ENCODE measurements at regions not wholly inside any gene's neighbourhood (a gene's known extent, or its start where the extent isn't known, plus 50 kb on each side); places are given as distances from the start of the nearest gene placed in this dataset.
A peak's percentile ranks its signal among the peaks of the same experiment; 100 is the strongest.

GRCh38 chr3:178289544-178290160, 246.6 kb upstream of the KCNMB2 start:
- no peak for DNase-seq (ENCODE audit: low spot score in 2 of 2)
- no peaks in the 10 kb centered on the region for H3K27me3 ChIP-seq
- H3K4me1 ChIP-seq: peaks cover 14% of the 10 kb centered on the region
- WGBS: 39% methylated on average over 6 of the region's 6 CpGs
- H3K4me3 ChIP-seq: no peak overlapping the region
- H3K36me3 ChIP-seq: no peaks in the 10 kb centered on the region
- no peaks in the 10 kb centered on the region for H3K9me3 ChIP-seq
- no peak overlapping the region for H3K27ac ChIP-seq
- no peak for TF ChIP-seq EP300 (IDR thresholded peaks at IDR 0.05)
- no peak for TF ChIP-seq POLR2AphosphoS5 (IDR thresholded peaks at IDR 0.05)
- TF ChIP-seq, protein P1, sequence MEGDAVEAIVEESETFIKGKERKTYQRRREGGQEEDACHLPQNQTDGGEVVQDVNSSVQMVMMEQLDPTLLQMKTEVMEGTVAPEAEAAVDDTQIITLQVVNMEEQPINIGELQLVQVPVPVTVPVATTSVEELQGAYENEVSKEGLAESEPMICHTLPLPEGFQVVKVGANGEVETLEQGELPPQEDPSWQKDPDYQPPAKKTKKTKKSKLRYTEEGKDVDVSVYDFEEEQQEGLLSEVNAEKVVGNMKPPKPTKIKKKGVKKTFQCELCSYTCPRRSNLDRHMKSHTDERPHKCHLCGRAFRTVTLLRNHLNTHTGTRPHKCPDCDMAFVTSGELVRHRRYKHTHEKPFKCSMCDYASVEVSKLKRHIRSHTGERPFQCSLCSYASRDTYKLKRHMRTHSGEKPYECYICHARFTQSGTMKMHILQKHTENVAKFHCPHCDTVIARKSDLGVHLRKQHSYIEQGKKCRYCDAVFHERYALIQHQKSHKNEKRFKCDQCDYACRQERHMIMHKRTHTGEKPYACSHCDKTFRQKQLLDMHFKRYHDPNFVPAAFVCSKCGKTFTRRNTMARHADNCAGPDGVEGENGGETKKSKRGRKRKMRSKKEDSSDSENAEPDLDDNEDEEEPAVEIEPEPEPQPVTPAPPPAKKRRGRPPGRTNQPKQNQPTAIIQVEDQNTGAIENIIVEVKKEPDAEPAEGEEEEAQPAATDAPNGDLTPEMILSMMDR (IDR thresholded peaks at IDR 0.05): no peak
- TF ChIP-seq POLR2A (IDR thresholded peaks at IDR 0.05): no peak

- TF ChIP-seq, protein P1 (IDR thresholded peaks at IDR 0.05): no peak
- TF ChIP-seq POLR2AphosphoS5 (IDR thresholded peaks at IDR 0.05) (no peak), POLR2A (IDR thresholded peaks at IDR 0.05) (no peak), EP300 (IDR thresholded peaks at IDR 0.05) (no peak)
- 45% methylated on average over 7 of the region's 7 CpGs for WGBS
- no peak overlapping the region for H3K27ac ChIP-seq
Measured at GRCh38 chr3:178291574-178292370, 244.5 kb upstream of the KCNMB2 start.

DNA sequence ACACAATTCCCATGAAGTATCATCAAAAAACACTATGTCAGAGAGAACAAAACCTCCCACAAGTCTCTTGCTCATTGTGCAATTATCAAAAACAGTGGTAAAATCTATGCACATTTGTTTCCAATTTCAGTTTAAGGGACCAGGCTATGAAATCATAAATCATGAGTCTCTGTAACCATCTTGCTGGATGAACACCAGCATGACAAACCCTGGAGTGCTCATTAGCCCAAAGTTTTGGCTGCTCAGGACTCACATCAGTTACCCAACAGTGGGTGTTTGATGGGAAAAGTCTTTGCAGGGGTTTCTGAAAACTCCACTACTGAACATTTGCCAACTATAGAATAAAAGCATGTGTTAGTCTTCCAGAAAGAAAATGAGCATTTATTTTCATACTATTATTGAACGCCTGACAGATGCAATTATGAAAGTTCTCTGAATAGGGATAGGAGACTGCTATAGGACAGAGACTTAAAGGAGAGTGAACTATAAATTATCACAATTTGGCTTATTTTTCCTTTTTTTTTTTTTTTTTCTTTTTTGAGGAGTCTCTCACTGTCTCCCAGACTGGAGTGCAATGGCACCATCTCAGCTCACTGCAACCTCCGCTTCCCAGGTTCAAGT, 240.8 kb upstream of the KCNMB2 start:
- 85% methylated on average over 2 of the region's 2 CpGs for WGBS
- H3K4me3 ChIP-seq: no peak overlapping the region
- no peaks in the 10 kb centered on the region for H3K9me3 ChIP-seq
- no peak for DNase-seq (ENCODE audit: low spot score in 2 of 2)
- peaks cover 11% of the 10 kb centered on the region for H3K4me1 ChIP-seq
- H3K36me3 ChIP-seq: no peaks in the 10 kb centered on the region
- no peak overlapping the region for H3K27ac ChIP-seq
- H3K27me3 ChIP-seq: no peaks in the 10 kb centered on the region
- TF ChIP-seq, protein P1 (IDR thresholded peaks at IDR 0.05): no peak
- TF ChIP-seq POLR2AphosphoS5 (IDR thresholded peaks at IDR 0.05): peak in 1 of 3 donors; percentile 30

More at GRCh38 chr3:178291574-178292370, 244.5 kb upstream of the KCNMB2 start:
- Histone ChIP-seq H3K36me3 (no peaks in the 10 kb centered on the region), H3K4me1 (peaks cover 14% of the 10 kb centered on the region), H3K9me3 (no peaks in the 10 kb centered on the region), H3K27me3 (no peaks in the 10 kb centered on the region), H3K4me3 (no peak overlapping the region)
- DNase-seq (ENCODE audit: low spot score in 2 of 2): no peak

- no peak for DNase-seq (ENCODE audit: low spot score in 2 of 2)
- TF ChIP-seq, protein P1 (IDR thresholded peaks at IDR 0.05): no peak
- TF ChIP-seq POLR2AphosphoS5 (IDR thresholded peaks at IDR 0.05) (no peak), POLR2A (IDR thresholded peaks at IDR 0.05) (no peak), EP300 (IDR thresholded peaks at IDR 0.05) (no peak)
Measured at GRCh38 chr3:178297199-178297598, 239.0 kb upstream of the KCNMB2 start.

GRCh38 chr3:178297740-178298139, 238.5 kb upstream of the KCNMB2 start:
- WGBS: 62% methylated on average over 8 of the region's 8 CpGs
- Histone ChIP-seq H3K27ac (no peak overlapping the region), H3K36me3 (no peaks in the 10 kb centered on the region), H3K27me3 (no peaks in the 10 kb centered on the region), H3K4me1 (peaks cover 4% of the 10 kb centered on the region), H3K4me3 (no peak overlapping the region), H3K9me3 (no peaks in the 10 kb centered on the region)
- DNase-seq (ENCODE audit: low spot score in 2 of 2): no peak
- TF ChIP-seq, protein P1 (IDR thresholded peaks at IDR 0.05): no peak
- TF ChIP-seq POLR2A (IDR thresholded peaks at IDR 0.05) (no peak), EP300 (IDR thresholded peaks at IDR 0.05) (no peak), POLR2AphosphoS5 (IDR thresholded peaks at IDR 0.05) (no peak)

More at GRCh38 chr3:178297199-178297598, 239.0 kb upstream of the KCNMB2 start:
- 61% methylated on average over 1 of the region's 1 CpG for WGBS
- H3K4me3 ChIP-seq: no peak overlapping the region
- H3K27ac ChIP-seq: no peak overlapping the region
- no peaks in the 10 kb centered on the region for H3K36me3 ChIP-seq
- peaks cover 4% of the 10 kb centered on the region for H3K4me1 ChIP-seq
- no peaks in the 10 kb centered on the region for H3K27me3 ChIP-seq
- no peaks in the 10 kb centered on the region for H3K9me3 ChIP-seq
